AML-193 (cell line): ENCODE measurements at regions not wholly inside any gene's neighbourhood (a gene's known extent, or its start where the extent isn't known, plus 50 kb on each side); places are given as distances from the start of the nearest gene placed in this dataset.
"Not testable (repeated sequence)": the region's sequence is repeated elsewhere in the genome, so short reads cannot be mapped to it uniquely, and the experiment has no call there.

Source experiments
- DNase-seq, 2 experiments: peaks; one replicate each; lab custom pipeline; 2025; lab: John Stamatoyannopoulos, UW

- DNase-seq, result not testable (repeated sequence)
Observed at GRCh38 chr21:16224756-16225155, 495.0 kb downstream of the USP25 start.

- no peak for DNase-seq
Observed at GRCh38 chr21:16239659-16240265, 510.0 kb downstream of the USP25 start.

- DNase-seq, result no peak
Observed at GRCh38 chr21:16241016-16241415, 511.2 kb downstream of the USP25 start.

GRCh38 chr21:16241479-16241963 is 511.7 kb downstream of the USP25 start:
- no peak for DNase-seq

- DNase-seq, result no peak
Observed at GRCh38 chr21:16243396-16243795, 513.6 kb downstream of the USP25 start.

- DNase-seq, result no peak
Observed at GRCh38 chr21:16248705-16249104, 518.9 kb downstream of the USP25 start.

- DNase-seq, result no peak
Observed at GRCh38 chr21:16250273-16250672, 520.5 kb downstream of the USP25 start.

- no peak for DNase-seq
Observed at GRCh38 chr21:16258844-16259611, 529.2 kb downstream of the USP25 start.

- no peak for DNase-seq
Observed at GRCh38 chr21:16262091-16262490, 532.3 kb downstream of the USP25 start.

GRCh38 chr21:16264319-16264718 is 534.5 kb downstream of the USP25 start:
- no peak for DNase-seq

- DNase-seq, result no peak
Observed at GRCh38 chr21:16269476-16269875, 539.7 kb downstream of the USP25 start.

GRCh38 chr21:16279731-16280581 is 550.2 kb downstream of the USP25 start:
- no peak for DNase-seq

GRCh38 chr21:16280686-16281091 is 550.9 kb downstream of the USP25 start:
- DNase-seq, result no peak

GRCh38 chr21:16283516-16283915 is 553.7 kb downstream of the USP25 start:
- no peak for DNase-seq

- DNase-seq, result no peak
Observed at GRCh38 chr21:16285605-16286126, 555.9 kb downstream of the USP25 start.

GRCh38 chr21:16287046-16287445 is 557.3 kb downstream of the USP25 start:
- DNase-seq, result no peak

- DNase-seq, result no peak
Observed at GRCh38 chr21:16291296-16291695, 561.5 kb downstream of the USP25 start.

GRCh38 chr21:16294128-16294527 is 564.3 kb downstream of the USP25 start:
- DNase-seq, result no peak

- DNase-seq, result no peak
Observed at GRCh38 chr21:16302851-16303282, 573.1 kb downstream of the USP25 start.

- DNase-seq, result no peak
Observed at GRCh38 chr21:16304174-16305095, 574.7 kb downstream of the USP25 start.

- no peak for DNase-seq
Observed at GRCh38 chr21:16305686-16306085, 575.9 kb downstream of the USP25 start.
